Duodenal mucosa (tissue), 2 donors: ENCODE measurements at regions not wholly inside any gene's neighbourhood (a gene's known extent, or its start where the extent isn't known, plus 50 kb on each side); places are given as distances from the start of the nearest gene placed in this dataset.
"Not testable (repeated sequence)": the region's sequence is repeated elsewhere in the genome, so short reads cannot be mapped to it uniquely, and the experiment has no call there.

Experiments used
- H3K27ac ChIP-seq: one replicate; pipeline ENCODE4 v1.7.0; 2013; ENCODE audit warnings: low read depth, low read length
- H3K27me3 ChIP-seq, 2 donors: one replicate each; pipeline ENCODE4 v1.7.0; 2013; ENCODE audit warnings: low read length in 2 of 2, control low read depth in 1 of 2; ENCODE audit not compliant: insufficient read depth in 2 of 2, control insufficient read depth in 1 of 2
- H3K36me3 ChIP-seq, 2 donors: one replicate each; pipeline ENCODE4 v1.7.0; 2013; ENCODE audit warnings: low read length in 2 of 2, control low read depth in 1 of 2; ENCODE audit not compliant: insufficient read depth in 2 of 2, control insufficient read depth in 1 of 2
- H3K4me1 ChIP-seq, 2 donors: one replicate each; pipeline ENCODE4 v1.7.0; 2013; ENCODE audit warnings: low read length in 2 of 2, control low read depth in 1 of 2; ENCODE audit not compliant: insufficient read depth in 2 of 2, control insufficient read depth in 1 of 2
- H3K4me3 ChIP-seq, 2 donors: one replicate each; pipeline ENCODE4 v1.7.0; 2013; ENCODE audit warnings: low read length in 2 of 2, low read depth in 1 of 2
- H3K9ac ChIP-seq, 2 donors: one replicate each; pipeline ENCODE4 v1.7.0; 2013; ENCODE audit warnings: low read length in 2 of 2, low read depth in 1 of 2
- H3K9me3 ChIP-seq, 2 donors: one replicate each; pipeline ENCODE4 v1.7.0; 2013; ENCODE audit warnings: low read length in 2 of 2, control low read depth in 1 of 2; ENCODE audit not compliant: control insufficient read depth in 1 of 2

DNA sequence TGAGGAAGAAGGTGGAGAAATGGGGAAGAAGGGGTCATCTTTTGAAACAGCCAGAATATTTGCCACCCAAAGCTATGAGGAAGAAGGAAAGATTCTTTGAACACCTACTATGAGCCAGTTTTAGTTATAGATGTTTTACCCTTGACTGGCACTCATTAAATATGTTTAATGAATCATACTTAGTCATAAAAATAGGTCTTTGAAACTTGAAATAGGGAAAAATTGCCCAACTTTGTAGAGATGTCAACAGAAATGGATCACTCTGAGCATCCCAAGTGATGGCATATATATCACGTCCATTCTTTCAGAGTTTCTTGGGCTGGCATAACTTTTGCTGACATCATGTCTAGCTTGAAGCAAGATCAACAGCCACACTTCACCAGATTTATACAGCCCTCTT, 263.5 kb downstream of the RPAP3 start:
- H3K27ac ChIP-seq: no peak overlapping the region
- H3K9me3 ChIP-seq: peaks cover 2 to 7% of the 10 kb centered on the region in 2 donors
- no peak overlapping the region for H3K9ac ChIP-seq
- no peaks in the 10 kb centered on the region for H3K4me1 ChIP-seq
- H3K36me3 ChIP-seq: no peaks in the 10 kb centered on the region
- no peak overlapping the region for H3K4me3 ChIP-seq
- H3K27me3 ChIP-seq: no peaks in the 10 kb centered on the region

DNA sequence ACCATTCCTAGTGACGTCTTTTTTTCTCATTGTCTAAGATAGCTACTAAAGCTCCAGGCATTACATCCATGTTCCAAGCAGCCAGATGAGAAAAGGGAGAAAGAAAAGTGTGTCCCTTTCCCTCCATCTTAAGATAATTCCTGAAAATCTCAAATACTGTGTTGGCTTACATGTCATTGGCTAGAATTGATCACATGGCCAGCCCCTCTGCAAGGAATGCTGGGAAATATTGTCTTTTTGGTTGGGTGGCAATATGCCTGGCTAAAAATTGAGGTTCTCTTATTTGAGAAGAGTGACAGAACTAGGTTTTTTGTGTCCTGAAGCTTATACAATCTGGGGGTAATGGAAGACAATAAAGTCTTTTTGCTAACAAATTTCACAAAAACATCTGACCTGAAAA, 264.3 kb downstream of the RPAP3 start:
- Histone ChIP-seq H3K9ac (no peak overlapping the region), H3K4me1 (no peaks in the 10 kb centered on the region), H3K9me3 (peaks cover 2 to 7% of the 10 kb centered on the region in 2 donors), H3K27me3 (no peaks in the 10 kb centered on the region), H3K4me3 (no peak overlapping the region), H3K36me3 (no peaks in the 10 kb centered on the region), H3K27ac (no peak overlapping the region)

- H3K4me1 ChIP-seq: no peaks in the 10 kb centered on the region
- H3K27me3 ChIP-seq: no peaks in the 10 kb centered on the region
Measured at GRCh38 chr12:47438175-47438574, 267.7 kb downstream of the RPAP3 start.

GRCh38 chr12:47437570-47437969, 268.3 kb downstream of the RPAP3 start:
- H3K27me3 ChIP-seq: no peaks in the 10 kb centered on the region
- no peak overlapping the region for H3K27ac ChIP-seq
- peaks cover 0 to under 1% of the 10 kb centered on the region in 2 donors for H3K9me3 ChIP-seq
- no peaks in the 10 kb centered on the region for H3K36me3 ChIP-seq
- H3K9ac ChIP-seq: no peak overlapping the region
- H3K4me3 ChIP-seq: no peak overlapping the region
- H3K4me1 ChIP-seq: no peaks in the 10 kb centered on the region

More at GRCh38 chr12:47438175-47438574, 267.7 kb downstream of the RPAP3 start:
- no peak overlapping the region for H3K9ac ChIP-seq
- H3K4me3 ChIP-seq: no peak overlapping the region
- H3K36me3 ChIP-seq: no peaks in the 10 kb centered on the region
- H3K27ac ChIP-seq: no peak overlapping the region
- H3K9me3 ChIP-seq: peaks cover 2 to 6% of the 10 kb centered on the region in 2 donors

GRCh38 chr12:47433876-47434275, 272.0 kb downstream of the RPAP3 start:
- no peaks in the 10 kb centered on the region for H3K9me3 ChIP-seq
- no peaks in the 10 kb centered on the region for H3K27me3 ChIP-seq
- H3K27ac ChIP-seq: no peak overlapping the region
- H3K36me3 ChIP-seq: no peaks in the 10 kb centered on the region
- no peak overlapping the region for H3K9ac ChIP-seq
- H3K4me3 ChIP-seq: no peak overlapping the region
- H3K4me1 ChIP-seq: no peaks in the 10 kb centered on the region

DNA sequence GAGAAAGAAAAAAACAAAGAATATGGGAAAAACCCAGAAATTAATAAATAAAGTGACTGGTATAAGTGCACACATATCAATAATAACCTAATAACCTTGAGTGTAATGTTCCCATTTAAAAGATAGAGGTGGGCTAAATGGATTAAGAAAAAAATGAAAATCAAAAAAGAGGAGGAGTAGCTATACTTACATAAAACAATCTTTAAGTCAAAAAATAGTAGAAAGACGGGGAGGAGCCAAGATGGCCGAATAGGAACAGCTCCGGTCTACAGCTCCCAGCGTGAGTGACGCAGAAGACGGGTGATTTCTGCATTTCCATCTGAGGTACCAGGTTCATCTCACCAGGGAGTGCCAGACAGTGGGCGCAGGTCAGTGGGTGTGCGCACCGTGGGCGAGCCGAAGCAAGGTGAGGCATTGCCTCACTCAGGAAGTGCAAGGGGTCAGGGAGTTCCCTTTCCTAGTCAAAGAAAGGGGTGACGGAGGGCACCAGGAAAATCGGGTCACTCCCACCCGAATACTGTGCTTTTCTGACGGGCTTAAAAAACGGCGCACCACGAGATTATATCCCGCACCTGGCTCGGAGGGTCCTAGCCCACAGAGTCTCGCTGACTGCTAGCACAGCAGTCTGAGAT, 279.0 kb downstream of the RPAP3 start:
- not testable (repeated sequence) for H3K9ac ChIP-seq, H3K27ac ChIP-seq, H3K4me1 ChIP-seq, H3K36me3 ChIP-seq, H3K27me3 ChIP-seq, H3K9me3 ChIP-seq, H3K4me3 ChIP-seq

- H3K27me3 ChIP-seq: no peaks in the 10 kb centered on the region
- no peaks in the 10 kb centered on the region for H3K36me3 ChIP-seq
- no peak overlapping the region for H3K4me3 ChIP-seq
- H3K27ac ChIP-seq: no peak overlapping the region
- no peak overlapping the region for H3K9ac ChIP-seq
- no peaks in the 10 kb centered on the region for H3K4me1 ChIP-seq
- H3K9me3 ChIP-seq: no peaks in the 10 kb centered on the region
Measured at GRCh38 chr12:47422611-47423010, 283.2 kb downstream of the RPAP3 start.

- no peaks in the 10 kb centered on the region for H3K36me3 ChIP-seq
- no peaks in the 10 kb centered on the region for H3K4me1 ChIP-seq
- no peak overlapping the region for H3K27ac ChIP-seq
- no peaks in the 10 kb centered on the region for H3K9me3 ChIP-seq
- H3K27me3 ChIP-seq: no peaks in the 10 kb centered on the region
- H3K9ac ChIP-seq: no peak overlapping the region
- H3K4me3 ChIP-seq: no peak overlapping the region
Measured at GRCh38 chr12:47419497-47419896, 286.3 kb downstream of the RPAP3 start.

- H3K27me3 ChIP-seq: no peaks in the 10 kb centered on the region
- no peaks in the 10 kb centered on the region for H3K9me3 ChIP-seq
- H3K27ac ChIP-seq: no peak overlapping the region
- no peaks in the 10 kb centered on the region for H3K36me3 ChIP-seq
- H3K9ac ChIP-seq: no peak overlapping the region
- peaks cover 5 to 12% of the 10 kb centered on the region in 2 donors for H3K4me1 ChIP-seq
- H3K4me3 ChIP-seq: no peak overlapping the region
Measured at GRCh38 chr12:47417955-47418354, 287.9 kb downstream of the RPAP3 start.

DNA sequence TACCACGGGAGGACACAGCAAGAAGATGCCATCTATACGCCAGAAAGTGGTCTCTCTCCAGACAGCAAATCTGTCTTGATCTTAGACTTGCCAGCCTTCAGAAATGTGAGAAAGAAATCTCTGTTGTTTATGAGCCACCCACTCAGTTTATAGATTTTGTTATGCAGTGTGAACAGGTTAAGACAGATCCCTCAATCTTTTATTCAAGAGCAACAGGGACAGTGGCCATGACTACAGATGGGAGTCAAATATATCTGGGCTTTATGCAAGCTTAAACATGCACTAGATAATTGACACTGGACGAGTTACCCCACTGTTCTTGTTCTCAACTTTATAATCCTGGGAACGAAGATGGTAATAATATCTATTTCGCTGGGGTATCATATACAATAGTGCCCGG, 288.7 kb downstream of the RPAP3 start:
- Histone ChIP-seq H3K27me3 (no peaks in the 10 kb centered on the region), H3K4me1 (peaks cover 5 to 13% of the 10 kb centered on the region in 2 donors), H3K36me3 (no peaks in the 10 kb centered on the region), H3K4me3 (no peak overlapping the region), H3K27ac (no peak overlapping the region), H3K9me3 (no peaks in the 10 kb centered on the region), H3K9ac (no peak overlapping the region)

- Histone ChIP-seq H3K9ac (no peak overlapping the region), H3K9me3 (no peaks in the 10 kb centered on the region), H3K4me1 (peaks cover 5 to 13% of the 10 kb centered on the region in 2 donors), H3K27ac (no peak overlapping the region), H3K36me3 (no peaks in the 10 kb centered on the region), H3K4me3 (no peak overlapping the region), H3K27me3 (no peaks in the 10 kb centered on the region)
Measured at GRCh38 chr12:47415054-47415453, 290.8 kb downstream of the RPAP3 start.
